GM10266 (cell line): ENCODE measurements at regions not wholly inside any gene's neighbourhood (a gene's known extent, or its start where the extent isn't known, plus 50 kb on each side); places are given as distances from the start of the nearest gene placed in this dataset.

Source experiments
- DNase-seq: peaks from one replicate; pipeline ENCODE4 v3.0.0; 2012; ENCODE audit errors: extremely low spot score
- TF ChIP-seq, protein P1 (sequence below): IDR thresholded peaks from 2 replicates; pipeline ENCODE4 v1.5.1; 2012; ENCODE audit warnings: mild to moderate bottlenecking, low read depth; ENCODE audit not compliant: control insufficient read depth, insufficient read depth; ENCODE audit errors: missing control alignments

DNA sequence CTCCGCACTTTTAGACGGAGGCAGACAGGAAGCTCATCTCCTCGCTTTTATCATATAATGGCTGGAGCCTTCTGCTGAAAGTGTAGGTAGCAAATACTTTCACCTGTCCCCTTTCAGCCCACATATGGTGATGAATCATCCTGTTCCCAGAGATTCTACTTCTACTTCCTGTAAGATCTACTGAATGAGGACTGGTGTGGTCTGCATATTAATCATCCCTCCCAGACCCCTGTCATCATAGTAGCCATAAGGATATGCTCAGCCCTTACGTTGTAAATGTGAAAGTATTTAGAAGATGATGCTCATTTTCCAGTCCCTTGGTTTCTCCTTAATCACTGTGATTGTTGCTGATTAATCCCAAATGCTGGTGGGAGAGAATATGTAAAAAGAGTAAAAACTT is 268.2 kb upstream of the GRIP1 start:
- TF ChIP-seq, protein P1, sequence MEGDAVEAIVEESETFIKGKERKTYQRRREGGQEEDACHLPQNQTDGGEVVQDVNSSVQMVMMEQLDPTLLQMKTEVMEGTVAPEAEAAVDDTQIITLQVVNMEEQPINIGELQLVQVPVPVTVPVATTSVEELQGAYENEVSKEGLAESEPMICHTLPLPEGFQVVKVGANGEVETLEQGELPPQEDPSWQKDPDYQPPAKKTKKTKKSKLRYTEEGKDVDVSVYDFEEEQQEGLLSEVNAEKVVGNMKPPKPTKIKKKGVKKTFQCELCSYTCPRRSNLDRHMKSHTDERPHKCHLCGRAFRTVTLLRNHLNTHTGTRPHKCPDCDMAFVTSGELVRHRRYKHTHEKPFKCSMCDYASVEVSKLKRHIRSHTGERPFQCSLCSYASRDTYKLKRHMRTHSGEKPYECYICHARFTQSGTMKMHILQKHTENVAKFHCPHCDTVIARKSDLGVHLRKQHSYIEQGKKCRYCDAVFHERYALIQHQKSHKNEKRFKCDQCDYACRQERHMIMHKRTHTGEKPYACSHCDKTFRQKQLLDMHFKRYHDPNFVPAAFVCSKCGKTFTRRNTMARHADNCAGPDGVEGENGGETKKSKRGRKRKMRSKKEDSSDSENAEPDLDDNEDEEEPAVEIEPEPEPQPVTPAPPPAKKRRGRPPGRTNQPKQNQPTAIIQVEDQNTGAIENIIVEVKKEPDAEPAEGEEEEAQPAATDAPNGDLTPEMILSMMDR, result no peak
- no peak for DNase-seq

DNA sequence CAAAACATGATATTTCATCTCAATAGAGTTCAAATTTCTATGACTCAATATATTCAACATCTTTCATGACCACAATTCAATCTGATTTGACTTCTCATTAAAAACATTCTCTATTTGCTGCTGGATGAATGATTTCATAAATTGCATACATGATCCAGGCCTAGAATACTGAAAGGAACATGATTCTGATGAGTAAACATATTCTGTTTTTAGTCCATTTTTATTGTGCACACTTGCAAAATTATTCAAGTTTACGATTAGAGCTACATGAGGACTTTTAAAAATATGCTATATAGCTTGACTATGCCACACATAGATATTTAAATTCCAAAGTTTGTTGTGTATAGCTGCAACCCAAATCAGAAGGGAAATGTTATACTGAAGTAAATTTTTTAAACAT is 273.8 kb upstream of the GRIP1 start:
- TF ChIP-seq, protein P1, result no peak
- no peak for DNase-seq

DNA sequence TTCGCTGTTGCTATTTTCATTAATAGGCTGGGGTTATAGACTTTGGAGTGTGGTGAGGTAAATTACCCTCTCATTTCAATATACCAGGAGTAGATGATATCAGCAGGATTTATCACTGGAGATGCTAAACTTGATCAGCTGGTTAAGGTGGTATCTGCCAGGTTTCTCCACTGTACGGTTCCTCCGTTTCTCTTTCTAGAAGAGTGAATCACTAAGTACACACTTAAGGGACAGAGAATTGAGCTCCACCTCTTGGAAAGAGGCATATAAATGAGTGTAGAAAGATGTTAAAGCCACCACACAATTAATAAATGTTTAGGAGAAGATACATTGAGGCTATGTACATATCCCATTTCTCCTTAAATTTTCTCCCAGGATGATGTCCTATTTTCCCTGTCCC is 277.4 kb upstream of the GRIP1 start:
- no peak for DNase-seq

DNA sequence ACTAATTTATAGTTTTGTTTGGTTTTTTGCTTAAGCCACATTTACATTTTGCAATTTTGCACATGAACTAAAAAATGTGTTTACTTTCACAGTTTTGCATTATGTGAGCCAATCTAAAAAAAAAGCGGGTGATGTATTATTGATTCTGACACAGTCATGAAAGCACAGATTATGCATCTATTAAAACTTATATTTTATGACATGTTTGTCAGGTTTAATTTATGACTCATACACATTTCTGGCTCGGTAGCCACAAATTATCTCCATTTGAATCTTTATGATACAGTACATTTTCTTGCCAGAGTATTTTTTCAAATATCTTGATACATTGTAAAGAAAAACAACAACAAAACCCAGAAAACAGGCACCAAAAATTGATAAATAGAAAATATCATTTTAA is 280.4 kb upstream of the GRIP1 start:
- no peak for DNase-seq
- TF ChIP-seq, protein P1, result no peak

More for the DNA sequence above, 277.4 kb upstream of the GRIP1 start:
- TF ChIP-seq, protein P1, result no peak

DNA sequence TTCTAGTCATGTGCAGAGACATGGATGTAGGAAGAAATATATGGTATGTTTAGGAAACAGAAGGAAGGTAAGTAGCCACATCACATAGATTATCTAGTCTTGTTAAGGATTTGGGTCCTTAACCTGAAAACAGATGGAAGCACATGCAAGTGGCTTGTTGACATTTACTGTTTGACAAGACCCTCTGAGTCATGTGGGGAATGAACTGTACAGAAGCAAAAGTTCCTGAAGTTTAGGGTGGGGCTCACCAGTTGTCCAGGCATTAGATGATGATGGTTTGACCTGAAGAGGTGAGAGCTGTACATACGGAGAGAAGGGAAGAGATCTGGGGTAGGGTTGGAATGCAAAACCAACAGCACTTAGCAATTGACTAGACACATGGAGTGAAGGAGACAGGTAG is 281.1 kb upstream of the GRIP1 start:
- TF ChIP-seq, protein P1, result no peak
- DNase-seq, result no peak

DNA sequence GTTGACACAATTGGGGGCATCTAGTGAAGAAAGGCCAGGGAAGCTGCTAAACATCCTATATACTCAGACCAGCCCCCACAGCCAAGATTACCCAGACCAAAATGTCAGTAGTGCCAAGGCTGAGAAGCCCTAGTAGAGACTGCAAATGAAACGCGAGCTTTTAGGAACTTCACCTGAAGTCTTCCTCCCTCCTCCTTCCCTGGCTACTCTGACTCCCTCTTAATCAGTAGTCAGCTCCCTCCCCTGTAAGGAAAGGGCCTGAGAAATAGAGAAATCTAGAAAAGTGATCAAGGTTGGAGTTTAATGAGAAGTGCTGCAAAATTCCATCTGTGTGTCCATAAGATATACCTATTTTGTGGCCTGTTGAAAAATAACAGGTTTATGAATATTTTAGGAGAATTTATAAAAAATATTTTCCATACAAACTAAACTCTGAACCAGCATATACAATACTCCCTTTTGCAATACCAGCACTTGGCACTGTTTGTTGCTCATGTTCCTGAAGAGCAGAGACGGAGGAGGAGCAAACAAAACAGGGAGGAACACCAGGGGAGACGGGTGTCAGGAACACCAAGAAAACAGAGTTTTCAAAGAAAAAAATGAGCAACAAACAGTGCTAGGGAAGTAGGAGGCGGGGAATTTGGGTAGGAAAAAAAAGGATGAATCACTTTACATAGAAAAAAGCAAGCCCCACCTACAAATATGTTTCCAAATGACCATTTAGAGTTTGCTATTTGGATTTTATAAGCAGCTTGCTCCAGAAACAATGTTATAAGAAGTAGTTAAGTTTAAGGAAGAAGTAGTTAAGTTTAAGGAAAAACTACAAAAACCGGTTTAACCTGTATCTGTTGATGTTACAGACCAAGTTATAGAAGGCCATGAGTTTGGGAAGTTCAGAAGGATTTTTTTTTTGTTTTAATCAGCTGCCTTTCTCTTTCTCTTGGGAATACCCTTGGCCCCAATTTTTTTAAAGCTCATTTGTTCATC is 282.1 kb upstream of the GRIP1 start:
- DNase-seq, result no peak
- TF ChIP-seq, protein P1, result no peak

DNA sequence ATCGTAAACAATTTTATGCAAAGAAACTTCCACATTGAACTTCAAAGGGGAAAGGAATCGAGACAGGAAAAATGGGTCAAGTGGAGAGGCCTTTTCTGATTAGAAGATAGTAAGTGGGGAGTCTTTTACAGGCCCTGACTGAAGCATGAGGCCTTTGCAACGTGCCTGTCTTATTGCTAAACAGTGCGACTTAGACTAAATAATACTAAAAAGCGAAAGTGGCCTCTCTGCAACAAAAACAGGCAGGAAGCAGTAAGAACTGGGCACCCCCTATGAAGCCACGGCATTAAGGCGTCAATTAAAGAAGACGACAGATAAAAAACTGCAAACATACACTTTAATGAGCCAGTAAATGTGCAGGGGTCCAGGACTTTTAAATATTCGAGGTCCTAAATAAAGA is 283.4 kb upstream of the GRIP1 start:
- DNase-seq, result no peak

More for the DNA sequence above, 283.4 kb upstream of the GRIP1 start:
- TF ChIP-seq, protein P1, result no peak
